SK-MEL-5 (cell line): ENCODE measurements at regions not wholly inside any gene's neighbourhood (a gene's known extent, or its start where the extent isn't known, plus 50 kb on each side); places are given as distances from the start of the nearest gene placed in this dataset.
"Not testable (repeated sequence)": the region's sequence is repeated elsewhere in the genome, so short reads cannot be mapped to it uniquely, and the experiment has no call there.

Experiments used
- DNase-seq: peaks from one replicate; pipeline ENCODE4 v3.0.0-alpha.2; 2016; ENCODE audit warnings: low read depth, low spot score
- in situ Hi-C: cut with HindIII; loops from 2 replicates; pipeline ENCODE4 v1.10.0; 2016; ENCODE audit warnings: low sequenced_read_pairs, high pct_unique_total_duplicates, low pct_unique_long_range_greater_than_20kb

- no peak for DNase-seq
- in situ Hi-C loops, result no loop called here
These were observed 762.3 kb downstream of the PRELID2 start for GRCh38 chr5:145072889-145073288.

DNA sequence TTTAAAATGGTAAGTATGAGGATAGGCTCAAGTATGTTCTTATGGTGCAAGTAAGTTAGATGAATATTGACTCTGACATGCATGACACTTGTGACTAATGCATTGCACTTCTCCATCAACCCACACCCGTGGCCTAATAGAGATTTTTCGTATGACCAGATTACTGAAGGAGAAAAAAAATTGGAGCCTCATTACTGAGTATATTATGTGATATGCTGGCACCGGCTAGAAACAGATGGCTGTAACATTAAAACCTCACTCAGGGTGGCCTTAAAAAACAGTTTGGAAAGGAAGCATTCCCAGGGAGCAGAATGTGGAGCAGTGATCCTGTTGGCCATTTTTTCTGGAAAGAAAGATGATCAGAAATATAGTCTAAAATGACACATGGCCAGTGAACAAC lies 766.4 kb downstream of the PRELID2 start:
- in situ Hi-C loops, result no loop called here
- DNase-seq, result no peak

DNA sequence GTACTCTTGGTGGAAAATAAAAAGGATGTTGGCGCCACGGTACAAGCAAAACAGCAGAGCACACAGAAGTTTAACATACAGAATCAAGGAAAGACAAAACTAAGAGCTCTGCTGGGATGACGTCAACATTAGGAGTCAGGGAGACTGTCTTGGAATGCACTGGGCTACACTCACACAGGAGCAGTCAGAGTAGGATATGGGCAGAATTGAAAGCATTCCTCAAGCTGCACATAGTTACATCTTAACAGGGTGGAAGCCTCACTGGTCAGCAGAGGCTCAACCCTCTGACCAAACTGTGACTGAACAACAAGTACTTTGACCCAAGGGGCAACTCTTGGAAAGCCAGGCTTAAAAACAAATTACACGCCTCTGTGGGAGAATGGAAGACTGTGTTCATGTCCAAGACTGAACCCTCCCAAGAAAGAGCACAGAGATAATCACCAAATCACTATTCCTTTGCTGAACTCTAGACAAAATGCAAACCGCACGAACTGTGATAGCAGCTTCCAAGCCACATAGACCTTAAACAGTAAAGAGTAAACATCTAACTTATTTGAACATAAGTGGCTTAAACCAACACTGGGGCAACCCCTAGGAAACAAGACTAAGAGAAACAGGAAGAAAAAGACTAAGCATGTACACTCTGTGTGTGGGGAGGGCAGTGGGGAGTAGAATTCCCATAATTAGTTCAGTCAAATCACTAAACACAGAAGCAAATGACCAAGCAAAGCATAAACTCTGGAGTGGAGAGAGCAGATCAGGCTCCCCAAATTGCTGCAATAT lies 772.7 kb downstream of the PRELID2 start:
- in situ Hi-C loops, result no loop called here
- no peak for DNase-seq

GRCh38 chr5:145056800-145057199 lies 778.3 kb downstream of the PRELID2 start:
- DNase-seq, result no peak
- in situ Hi-C loops, result no loop called here

- no peak for DNase-seq
- in situ Hi-C loops, result no loop called here
These were observed 785.0 kb downstream of the PRELID2 start for GRCh38 chr5:145050181-145050580.

DNA sequence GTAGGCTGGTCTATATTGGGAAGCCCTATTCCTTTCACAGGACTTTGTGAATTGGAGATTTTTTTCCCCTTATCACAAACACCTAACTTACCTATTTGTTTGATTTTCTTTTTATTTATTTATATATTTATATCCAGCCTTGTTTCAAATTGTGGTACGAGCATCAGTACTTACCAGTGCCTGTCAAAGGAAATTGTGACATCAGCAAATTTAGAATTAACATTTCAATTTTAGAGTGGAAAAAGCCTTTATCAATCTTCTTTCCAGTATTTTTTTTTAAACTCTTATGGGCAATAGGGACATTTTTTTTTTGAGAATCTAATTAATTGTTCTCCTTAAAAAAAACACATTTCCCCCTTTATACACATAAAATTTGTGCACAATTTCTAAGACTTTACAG lies 790.2 kb downstream of the PRELID2 start:
- in situ Hi-C loops, result no loop called here
- no peak for DNase-seq

DNA sequence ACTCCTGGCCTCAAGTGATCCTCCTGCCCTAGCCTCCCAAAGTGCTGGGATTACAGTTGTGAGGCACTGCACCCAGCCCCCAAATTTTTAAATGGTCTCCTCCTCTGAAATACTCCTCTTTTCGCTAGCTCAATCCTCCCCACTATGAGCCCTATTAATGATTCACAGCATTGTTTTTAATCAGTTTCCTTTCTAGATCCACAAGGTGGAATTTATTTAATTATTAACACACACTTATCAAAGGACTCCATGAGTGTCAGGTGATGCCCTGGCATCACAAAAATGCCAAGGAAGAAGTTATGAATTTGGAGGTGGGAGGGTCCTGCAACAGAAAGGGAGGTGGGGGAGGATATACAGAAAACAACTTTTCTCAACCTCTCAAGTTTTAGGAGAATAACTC lies 806.5 kb downstream of the PRELID2 start:
- in situ Hi-C loops, result no loop called here
- DNase-seq, result no peak

GRCh38 chr5:145027286-145027685 lies 807.9 kb downstream of the PRELID2 start:
- no peak for DNase-seq
- in situ Hi-C loops, result no loop called here

GRCh38 chr5:145025775-145026174 lies 809.4 kb downstream of the PRELID2 start:
- DNase-seq, result no peak
- in situ Hi-C loops, result no loop called here

DNA sequence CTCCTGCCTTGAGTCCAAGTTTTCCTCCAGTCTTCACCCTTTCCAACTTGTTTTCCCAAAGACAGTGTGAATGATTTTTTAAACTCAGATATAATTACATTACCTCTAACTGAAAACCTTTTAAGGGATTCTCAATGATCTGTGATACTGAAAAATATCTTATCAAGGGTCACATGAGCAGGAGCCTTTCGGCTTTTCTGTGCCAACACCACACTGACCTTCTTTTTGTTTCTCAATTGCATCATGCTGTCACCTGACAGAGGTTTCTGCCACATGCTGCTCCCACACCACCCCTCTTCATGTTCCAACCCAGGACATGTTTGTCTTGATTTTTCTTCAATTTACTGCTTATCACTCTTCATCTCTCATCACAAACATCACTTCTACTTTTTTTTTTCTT lies 820.0 kb downstream of the PRELID2 start:
- in situ Hi-C loops, result no loop called here
- no peak for DNase-seq

GRCh38 chr5:145014109-145014508 lies 821.0 kb downstream of the PRELID2 start:
- in situ Hi-C loops, result no loop called here
- DNase-seq, result no peak

GRCh38 chr5:145010834-145011233 lies 824.3 kb downstream of the PRELID2 start:
- DNase-seq, result no peak
- in situ Hi-C loops, result no loop called here

DNA sequence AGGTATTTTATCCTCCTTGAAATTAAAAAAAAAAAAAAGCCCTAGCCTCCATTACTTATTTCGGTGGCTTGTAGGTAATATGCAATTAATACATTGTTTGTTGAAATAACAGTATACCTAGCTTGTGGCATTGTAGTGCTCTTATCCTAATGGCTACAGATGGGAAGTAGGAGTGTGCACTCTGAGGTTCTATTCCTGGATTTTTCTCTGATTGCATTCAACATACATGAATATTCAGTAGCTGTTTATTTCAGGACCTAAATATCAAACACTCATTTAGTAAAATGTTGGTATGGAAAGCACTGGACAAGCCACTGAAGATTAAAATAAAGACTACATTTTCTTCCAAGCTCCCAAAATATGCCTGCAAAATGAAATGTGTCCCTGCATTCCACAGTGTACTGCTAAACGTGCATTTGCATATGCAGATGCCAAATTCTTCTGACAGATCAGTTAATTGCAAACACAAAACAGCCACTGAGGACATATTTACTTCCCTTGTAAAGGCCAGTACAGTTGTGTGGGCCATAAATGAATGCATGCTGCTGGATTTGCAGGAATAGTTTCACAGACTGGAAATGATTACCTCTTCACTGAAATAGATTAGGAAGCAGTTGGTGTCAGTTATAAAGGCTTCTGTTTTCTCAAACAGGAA lies 826.1 kb downstream of the PRELID2 start:
- in situ Hi-C loops, result no loop called here
- no peak for DNase-seq

GRCh38 chr5:144994356-144994755 lies 823.7 kb downstream of the KCTD16 start:
- DNase-seq, in situ Hi-C loops: not testable (repeated sequence)

DNA sequence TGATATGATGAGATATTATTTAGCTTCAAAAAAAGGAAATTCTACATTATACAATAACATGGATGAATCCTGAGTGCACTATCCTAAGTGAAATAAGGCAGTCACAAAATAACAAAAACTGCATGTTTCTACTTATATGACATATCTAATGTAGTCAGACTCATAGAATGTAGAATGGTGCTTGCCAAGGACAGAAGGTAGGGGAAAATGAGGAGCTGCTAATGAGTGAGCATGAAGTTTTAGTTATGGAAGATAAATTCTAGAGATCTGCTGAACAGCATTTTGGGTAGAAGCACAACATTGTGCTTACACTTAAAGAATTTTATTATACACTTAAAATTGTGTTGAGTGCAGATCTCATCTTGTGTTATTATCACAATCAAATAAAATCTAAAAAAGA lies 812.4 kb downstream of the KCTD16 start:
- in situ Hi-C loops, result no loop called here
- DNase-seq, result no peak

- in situ Hi-C loops, result no loop called here
- DNase-seq, result no peak
These were observed 809.0 kb downstream of the KCTD16 start for GRCh38 chr5:144979516-144980264.

DNA sequence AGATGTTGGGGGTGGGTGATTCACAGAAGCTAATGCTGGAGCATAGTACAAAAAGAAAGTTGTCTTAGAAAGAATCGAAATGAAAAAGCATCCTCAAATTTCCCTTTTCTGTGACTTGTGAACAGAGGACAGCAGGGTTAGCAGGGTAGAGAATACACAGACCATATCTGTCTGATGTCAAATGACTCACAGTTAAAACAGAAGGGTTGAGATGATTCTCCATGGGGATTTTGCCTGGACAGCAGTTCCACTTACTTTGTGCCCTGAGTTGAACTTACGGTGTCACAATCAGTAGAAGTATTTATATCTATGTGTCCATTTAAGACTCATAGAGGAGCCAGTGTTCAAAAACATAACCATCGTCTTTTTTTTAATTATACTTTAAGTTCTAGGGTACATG lies 801.6 kb downstream of the KCTD16 start:
- DNase-seq, result no peak
- in situ Hi-C loops, result no loop called here

DNA sequence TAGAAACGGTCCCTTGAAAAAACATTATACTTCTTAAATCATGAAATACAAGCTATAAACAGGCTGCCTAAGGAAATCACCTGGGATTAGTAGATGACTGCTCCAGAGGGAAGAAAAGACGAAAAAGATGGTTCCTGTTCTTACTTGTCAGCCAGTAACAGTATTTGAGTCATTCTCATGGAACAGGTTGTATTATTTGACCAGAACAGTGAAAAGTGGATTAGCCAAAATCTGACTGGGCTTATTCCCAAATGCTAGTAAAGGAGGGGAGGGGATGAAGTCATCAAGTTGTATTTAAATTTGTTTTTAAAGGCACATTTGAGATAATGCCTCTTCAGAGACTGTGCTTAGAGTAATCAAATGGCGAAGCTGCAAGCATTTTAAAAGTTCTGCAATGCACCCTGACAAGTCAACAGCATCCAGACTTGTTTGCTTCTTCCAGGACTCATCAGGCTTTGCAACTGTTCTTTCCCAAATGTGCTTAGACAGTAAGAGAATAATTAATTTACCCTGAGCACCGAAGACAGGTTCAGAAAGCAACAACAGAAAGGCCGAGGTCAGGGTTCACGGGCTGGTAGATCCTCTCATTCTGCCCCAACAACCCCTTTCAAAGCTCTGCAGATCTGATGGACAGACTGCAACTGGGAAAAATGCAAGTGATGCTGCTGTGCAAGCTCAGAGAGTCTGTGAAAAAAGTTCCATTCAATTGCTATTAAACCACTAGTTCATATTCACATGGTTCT lies 800.6 kb downstream of the KCTD16 start:
- DNase-seq, result no peak
- in situ Hi-C loops, result no loop called here
